Ascending aorta (tissue), 2 donors: ENCODE measurements at regions not wholly inside any gene's neighbourhood (a gene's known extent, or its start where the extent isn't known, plus 50 kb on each side); places are given as distances from the start of the nearest gene placed in this dataset.

Experiments used
- DNase-seq, 2 donors: peaks; one replicate each; pipeline ENCODE4 v3.0.0-alpha.2; 2019; ENCODE audit warnings: low spot score in 2 of 2
- H3K27ac ChIP-seq, 2 donors: fragments of 200-600 bp; sonication (generic); one replicate each; pipeline ENCODE4 v1.5.1; 2016 to 2017; ENCODE audit warnings: mild to moderate bottlenecking in 1 of 2
- H3K27me3 ChIP-seq: fragments of 200-600 bp; sonication (generic); one replicate; pipeline ENCODE4 v1.5.1; 2017
- H3K36me3 ChIP-seq, 2 donors: fragments of 200-600 bp; sonication (generic); one replicate each; pipeline ENCODE4 v1.5.1; 2016
- H3K4me1 ChIP-seq, 2 donors: fragments of 200-600 bp; sonication (generic); one replicate each; pipeline ENCODE4 v1.5.1; 2016 to 2017; ENCODE audit warnings: mild to moderate bottlenecking in 1 of 2
- H3K4me3 ChIP-seq, 2 donors: fragments of 200-600 bp; sonication (generic); one replicate each; pipeline ENCODE4 v1.5.1; 2016 to 2017; ENCODE audit warnings: mild to moderate bottlenecking in 1 of 2
- H3K9me3 ChIP-seq, 2 donors: fragments of 200-600 bp; sonication (generic); one replicate each; pipeline ENCODE4 v1.5.1; 2016
- intact Hi-C: fragments of 100-400 bp; cut with DNase I; formaldehyde crosslinking; loops from one replicate; pipeline ENCODE4 v1.15.1; 2023
- TF ChIP-seq, protein P1 (sequence below), 3 experiments: fragments of 200-600 bp in 2 of 3; fragments of 450-650 bp in 1 of 3; sonication (generic) in 2 of 3; IDR thresholded peaks; one replicate each; pipeline ENCODE4 v1.5.1; 2016 to 2019; ENCODE audit warnings: antibody characterized with exemption in 3 of 3, mild to moderate bottlenecking in 1 of 3, moderate library complexity in 1 of 3

DNA sequence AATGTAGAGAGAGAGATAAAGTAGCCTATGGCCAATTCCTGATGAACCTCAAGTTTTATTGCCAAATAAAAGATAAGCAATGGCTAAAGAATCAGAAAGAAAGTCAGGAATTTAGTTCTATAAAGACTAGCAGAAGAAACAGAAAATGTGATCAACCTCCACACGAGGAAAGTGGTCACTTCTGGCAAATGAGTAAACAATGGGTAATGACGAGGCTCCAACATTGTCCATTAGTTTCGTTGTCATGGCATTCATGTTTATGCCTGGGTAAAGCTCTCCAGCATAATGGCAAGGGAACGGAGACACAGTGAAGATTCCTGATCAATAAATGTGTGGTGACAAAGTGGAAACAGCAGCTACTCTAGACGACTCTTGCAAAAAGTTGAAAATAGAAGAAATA is 341.8 kb upstream of the CTNND2 start:
- H3K36me3 ChIP-seq: no peaks in the 10 kb centered on the region
- H3K9me3 ChIP-seq: no peaks in the 10 kb centered on the region
- no peak overlapping the region for H3K4me3 ChIP-seq
- H3K27me3 ChIP-seq: no peaks in the 10 kb centered on the region
- intact Hi-C loops: no loop called here
- TF ChIP-seq, protein P1, sequence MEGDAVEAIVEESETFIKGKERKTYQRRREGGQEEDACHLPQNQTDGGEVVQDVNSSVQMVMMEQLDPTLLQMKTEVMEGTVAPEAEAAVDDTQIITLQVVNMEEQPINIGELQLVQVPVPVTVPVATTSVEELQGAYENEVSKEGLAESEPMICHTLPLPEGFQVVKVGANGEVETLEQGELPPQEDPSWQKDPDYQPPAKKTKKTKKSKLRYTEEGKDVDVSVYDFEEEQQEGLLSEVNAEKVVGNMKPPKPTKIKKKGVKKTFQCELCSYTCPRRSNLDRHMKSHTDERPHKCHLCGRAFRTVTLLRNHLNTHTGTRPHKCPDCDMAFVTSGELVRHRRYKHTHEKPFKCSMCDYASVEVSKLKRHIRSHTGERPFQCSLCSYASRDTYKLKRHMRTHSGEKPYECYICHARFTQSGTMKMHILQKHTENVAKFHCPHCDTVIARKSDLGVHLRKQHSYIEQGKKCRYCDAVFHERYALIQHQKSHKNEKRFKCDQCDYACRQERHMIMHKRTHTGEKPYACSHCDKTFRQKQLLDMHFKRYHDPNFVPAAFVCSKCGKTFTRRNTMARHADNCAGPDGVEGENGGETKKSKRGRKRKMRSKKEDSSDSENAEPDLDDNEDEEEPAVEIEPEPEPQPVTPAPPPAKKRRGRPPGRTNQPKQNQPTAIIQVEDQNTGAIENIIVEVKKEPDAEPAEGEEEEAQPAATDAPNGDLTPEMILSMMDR (IDR thresholded peaks at IDR 0.05): no peak
- DNase-seq: no peak
- H3K4me1 ChIP-seq: no peaks in the 10 kb centered on the region
- no peak overlapping the region for H3K27ac ChIP-seq

DNA sequence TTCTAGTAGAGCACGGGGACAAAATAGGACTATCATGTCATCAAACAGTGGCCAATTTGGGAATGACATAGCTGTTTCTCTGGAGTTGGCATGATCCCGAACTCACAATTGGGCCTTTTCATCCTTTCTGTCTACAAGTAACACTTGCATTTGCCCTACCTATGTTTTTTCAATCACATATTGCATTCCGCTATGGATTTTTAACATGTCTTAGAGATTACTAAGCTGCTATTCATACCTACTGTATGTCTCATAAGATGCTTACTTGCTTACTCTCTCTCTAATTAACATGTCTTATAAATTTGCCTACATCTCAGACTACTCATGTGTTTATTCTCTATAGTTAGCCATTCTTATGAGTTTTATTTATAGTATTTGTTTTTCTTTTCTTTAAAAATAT is 341.2 kb upstream of the CTNND2 start:
- no peak for DNase-seq
- Histone ChIP-seq H3K4me1 (no peaks in the 10 kb centered on the region), H3K4me3 (no peak overlapping the region), H3K27ac (no peak overlapping the region), H3K9me3 (no peaks in the 10 kb centered on the region), H3K36me3 (no peaks in the 10 kb centered on the region), H3K27me3 (no peaks in the 10 kb centered on the region)
- TF ChIP-seq, protein P1 (IDR thresholded peaks at IDR 0.05): no peak
- intact Hi-C loops: no loop called here

DNA sequence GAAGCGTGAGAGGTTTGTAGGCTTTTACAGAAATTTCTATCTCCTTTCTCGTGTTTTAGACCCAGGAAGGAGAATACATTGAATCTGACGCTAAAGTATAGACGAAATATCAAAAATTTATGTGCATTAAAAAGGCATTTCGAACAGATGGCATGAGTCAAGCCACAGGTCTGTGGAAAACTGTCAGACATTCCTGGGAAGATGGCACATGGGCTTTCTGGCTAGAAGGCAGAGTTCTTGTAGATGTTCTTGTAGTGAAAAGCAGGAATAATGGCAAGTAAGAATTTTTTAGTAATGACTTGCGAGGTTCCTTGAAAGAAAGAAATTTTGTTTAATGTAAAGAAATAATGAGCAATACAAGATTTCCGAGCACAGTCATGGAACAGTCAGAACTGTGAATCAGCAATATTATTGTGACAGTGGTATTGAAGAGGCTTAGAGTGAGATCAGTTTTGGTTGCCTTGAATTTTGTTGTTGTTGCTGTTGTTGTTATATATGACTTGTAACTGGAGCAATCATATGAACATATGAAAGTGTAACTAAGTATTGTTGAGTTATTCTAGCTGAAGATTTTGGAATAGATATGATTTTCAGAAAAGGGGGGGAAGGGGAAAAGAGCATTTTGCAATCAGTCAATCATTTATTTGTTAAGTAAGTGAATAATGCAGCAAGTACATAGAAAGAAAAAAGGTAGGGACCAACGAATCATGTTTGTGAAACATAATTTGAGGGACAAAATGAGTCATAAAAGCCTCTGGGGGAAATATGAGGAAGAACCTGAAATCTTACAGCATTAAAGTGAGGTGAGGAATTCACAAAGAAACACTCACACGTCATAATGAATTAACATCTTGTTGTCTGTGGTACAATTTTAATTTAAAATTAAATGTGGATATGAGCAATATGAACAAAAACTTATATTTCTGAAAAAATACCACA is 339.0 kb upstream of the CTNND2 start:
- H3K4me1 ChIP-seq: no peaks in the 10 kb centered on the region
- no peaks in the 10 kb centered on the region for H3K27me3 ChIP-seq

DNA sequence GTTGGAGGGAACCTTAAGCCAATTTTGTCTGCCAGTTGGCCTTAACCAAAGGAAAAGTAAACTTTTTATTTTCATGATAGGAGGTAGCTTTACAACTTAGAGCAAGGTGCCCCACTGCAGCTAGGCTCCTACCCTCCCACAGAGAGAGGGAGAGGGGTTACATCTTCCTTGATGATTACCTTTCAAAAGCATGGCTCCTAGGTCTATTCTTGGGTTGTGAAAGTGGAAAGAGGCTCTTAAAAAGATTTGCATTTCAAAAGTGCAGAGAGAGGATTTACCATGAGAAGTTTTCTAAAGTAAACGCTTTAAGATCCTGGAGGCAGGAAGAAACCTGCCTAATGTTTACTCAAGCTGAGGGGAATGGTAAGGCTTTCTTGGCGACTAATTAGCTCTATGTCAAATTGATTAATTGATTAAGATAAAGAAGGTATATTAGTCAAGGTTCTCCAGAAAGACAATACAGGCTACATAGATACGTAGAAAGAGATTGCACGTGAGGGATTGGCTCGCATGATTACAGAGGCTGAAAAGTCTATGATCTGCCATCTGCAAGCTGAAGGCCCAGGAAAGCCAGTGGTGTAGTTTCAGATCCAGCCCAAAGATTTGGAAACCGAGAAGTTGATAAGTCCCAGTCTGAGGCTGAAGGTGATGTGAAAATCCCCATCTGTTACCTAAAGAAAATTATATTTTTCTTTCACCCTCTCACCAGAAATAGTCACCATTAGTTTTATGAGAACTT is 333.8 kb upstream of the CTNND2 start:
- no peak overlapping the region for H3K4me3 ChIP-seq
- H3K27me3 ChIP-seq: no peaks in the 10 kb centered on the region
- H3K36me3 ChIP-seq: no peaks in the 10 kb centered on the region
- H3K9me3 ChIP-seq: no peaks in the 10 kb centered on the region
- TF ChIP-seq, protein P1 (IDR thresholded peaks at IDR 0.05): no peak
- no peaks in the 10 kb centered on the region for H3K4me1 ChIP-seq
- intact Hi-C loops: no loop called here
- no peak overlapping the region for H3K27ac ChIP-seq
- DNase-seq: no peak

More for the DNA sequence above, 339.0 kb upstream of the CTNND2 start:
- TF ChIP-seq, protein P1 (IDR thresholded peaks at IDR 0.05): no peak
- Histone ChIP-seq H3K4me3 (no peak overlapping the region), H3K9me3 (no peaks in the 10 kb centered on the region), H3K36me3 (no peaks in the 10 kb centered on the region), H3K27ac (no peak overlapping the region)
- no peak for DNase-seq
- intact Hi-C loops: no loop called here

DNA sequence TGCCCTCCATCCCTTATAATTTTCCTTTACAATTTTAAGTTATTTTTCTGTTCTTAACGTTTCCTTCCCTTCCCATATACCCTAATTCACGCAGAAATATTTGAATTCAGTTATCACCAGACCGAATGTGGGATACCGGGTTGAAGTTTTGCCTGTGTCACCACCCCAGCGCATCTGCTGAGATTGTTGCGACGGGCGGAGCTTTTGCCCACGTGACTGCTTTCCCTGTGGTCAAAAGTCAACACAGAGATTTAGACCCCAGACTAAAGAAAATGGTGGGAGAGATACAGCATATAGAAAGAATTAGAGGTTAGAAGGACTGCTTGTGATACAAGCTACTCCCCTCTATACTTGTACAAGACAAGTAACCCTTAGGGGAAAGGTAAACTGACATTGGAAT is 326.4 kb upstream of the CTNND2 start:
- Histone ChIP-seq H3K4me1 (no peaks in the 10 kb centered on the region), H3K9me3 (no peaks in the 10 kb centered on the region), H3K27ac (no peak overlapping the region), H3K36me3 (no peaks in the 10 kb centered on the region), H3K27me3 (no peaks in the 10 kb centered on the region), H3K4me3 (no peak overlapping the region)
- intact Hi-C loops: no loop called here
- TF ChIP-seq, protein P1 (IDR thresholded peaks at IDR 0.05): no peak
- no peak for DNase-seq
